ENCODE measurements at regions not wholly inside any gene's neighbourhood (a gene's known extent, or its start where the extent isn't known, plus 50 kb on each side); places are given as distances from the start of the nearest gene placed in this dataset.
"Not testable (repeated sequence)": the region's sequence is repeated elsewhere in the genome, so short reads cannot be mapped to it uniquely, and the experiment has no call there.

DNA sequence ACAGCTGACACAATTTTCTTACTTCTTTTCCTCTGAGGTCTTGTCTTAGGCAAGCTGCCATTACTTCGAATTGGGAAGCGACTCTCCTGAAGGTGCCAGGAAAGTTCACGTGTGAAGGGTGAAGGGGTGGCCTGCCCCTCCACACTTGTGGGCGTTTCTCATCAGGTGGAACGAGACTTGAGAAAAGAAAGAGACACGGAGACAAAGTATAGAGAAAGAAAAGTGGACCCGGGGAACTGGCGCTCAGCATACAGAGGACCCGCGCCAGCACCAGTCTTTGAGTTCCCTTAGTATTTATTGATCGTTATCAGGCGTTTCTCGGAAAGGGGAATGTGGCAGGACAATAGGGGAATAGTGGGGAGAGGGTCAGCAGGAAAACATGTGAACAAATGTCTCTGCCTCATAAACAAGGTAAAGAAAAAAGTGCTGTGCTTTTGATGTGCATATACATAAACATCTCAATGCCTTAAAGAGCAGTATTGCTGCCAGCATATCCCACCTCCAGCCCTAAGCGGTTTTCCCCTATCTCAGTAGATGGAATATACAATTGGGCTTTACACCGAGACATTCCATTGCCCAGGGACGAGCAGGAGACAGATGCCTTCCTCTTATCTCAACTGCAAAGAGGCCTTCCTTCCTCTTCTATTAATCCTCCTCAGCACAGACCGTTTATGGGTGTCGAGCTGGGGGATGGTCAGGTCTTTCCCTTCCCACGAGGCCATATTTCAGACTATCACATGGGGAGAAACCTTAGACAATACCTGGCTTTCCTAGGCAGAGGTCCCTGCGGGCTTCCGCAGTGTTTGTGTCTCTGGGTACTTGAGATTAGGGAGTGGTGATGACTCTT, 367.0 kb upstream of the SGCG start:
- TF ChIP-seq KDM5B (IDR thresholded peaks at IDR 0.05; ENCODE audit: insufficient replicate concordance, low read depth, low read length); FOXM1 (IDR thresholded peaks at IDR 0.05; ENCODE audit: low read depth); FOXM1 (CRISPR knock-in tag; IDR thresholded peaks at IDR 0.05; ENCODE audit: low read depth); ZNF232 (CRISPR knock-in tag; IDR thresholded peaks at IDR 0.05); FOXK1 (CRISPR knock-in tag; IDR thresholded peaks at IDR 0.05; ENCODE audit: borderline replicate concordance); ZBTB17 (CRISPR knock-in tag; IDR thresholded peaks at IDR 0.05); RBM14 (IDR thresholded peaks at IDR 0.05; ENCODE audit: borderline replicate concordance, insufficient read depth, low read depth, low read length); FIP1L1 (IDR thresholded peaks at IDR 0.05; ENCODE audit: low read depth, low read length, poor library complexity, severe bottlenecking); SAP30 (IDR thresholded peaks at IDR 0.05; ENCODE audit: borderline replicate concordance, insufficient read depth, low read depth, low read length, poor library complexity, severe bottlenecking): not testable (repeated sequence)
